HG03442 (cell line): ENCODE measurements at regions not wholly inside any gene's neighbourhood (a gene's known extent, or its start where the extent isn't known, plus 50 kb on each side); places are given as distances from the start of the nearest gene placed in this dataset.

Experiments
- ATAC-seq: cut with Tn5 transposase; IDR thresholded peaks from one replicate; pipeline ENCODE4 v1.9.1; 2021; ENCODE audit warnings: mild to moderate bottlenecking, moderate library complexity; ENCODE audit not compliant: unreplicated experiment

- no peak for ATAC-seq
Measured at GRCh38 chr6:43924222-43924702, 154.3 kb downstream of the VEGFA start.

- ATAC-seq: no peak
Measured at GRCh38 chr6:43923376-43924221, 153.6 kb downstream of the VEGFA start.

- no peak for ATAC-seq
Measured at GRCh38 chr6:43922426-43923375, 152.7 kb downstream of the VEGFA start.

- no peak for ATAC-seq
Measured at GRCh38 chr6:43921548-43922425, 151.8 kb downstream of the VEGFA start.

- no peak for ATAC-seq
Measured at GRCh38 chr6:43921039-43921438, 151.0 kb downstream of the VEGFA start.

- ATAC-seq: no peak
Measured at GRCh38 chr6:43919774-43920173, 149.8 kb downstream of the VEGFA start.

- no peak for ATAC-seq
Measured at GRCh38 chr6:43917878-43918382, 147.9 kb downstream of the VEGFA start.

- no peak for ATAC-seq
Measured at GRCh38 chr6:43916924-43917877, 147.2 kb downstream of the VEGFA start.

GRCh38 chr6:43915986-43916923, 146.2 kb downstream of the VEGFA start:
- no peak for ATAC-seq

- no peak for ATAC-seq
Measured at GRCh38 chr6:43915208-43915869, 145.3 kb downstream of the VEGFA start.

GRCh38 chr6:43914272-43915147, 144.5 kb downstream of the VEGFA start:
- no peak for ATAC-seq

GRCh38 chr6:43913375-43914271, 143.6 kb downstream of the VEGFA start:
- no peak for ATAC-seq

GRCh38 chr6:43912598-43913371, 142.8 kb downstream of the VEGFA start:
- ATAC-seq: no peak

GRCh38 chr6:43912116-43912577, 142.1 kb downstream of the VEGFA start:
- ATAC-seq: no peak
